GM12872 (cell line): ENCODE measurements at regions not wholly inside any gene's neighbourhood (a gene's known extent, or its start where the extent isn't known, plus 50 kb on each side); places are given as distances from the start of the nearest gene placed in this dataset.
A peak's percentile ranks its signal among the peaks of the same experiment; 100 is the strongest.

Source experiments
- CTCF ChIP-seq: IDR thresholded peaks from 3 replicates; pipeline ENCODE4 v1.5.1; 2011; ENCODE audit warnings: low read depth, mild to moderate bottlenecking, low read length, moderate library complexity; ENCODE audit not compliant: insufficient read depth

DNA sequence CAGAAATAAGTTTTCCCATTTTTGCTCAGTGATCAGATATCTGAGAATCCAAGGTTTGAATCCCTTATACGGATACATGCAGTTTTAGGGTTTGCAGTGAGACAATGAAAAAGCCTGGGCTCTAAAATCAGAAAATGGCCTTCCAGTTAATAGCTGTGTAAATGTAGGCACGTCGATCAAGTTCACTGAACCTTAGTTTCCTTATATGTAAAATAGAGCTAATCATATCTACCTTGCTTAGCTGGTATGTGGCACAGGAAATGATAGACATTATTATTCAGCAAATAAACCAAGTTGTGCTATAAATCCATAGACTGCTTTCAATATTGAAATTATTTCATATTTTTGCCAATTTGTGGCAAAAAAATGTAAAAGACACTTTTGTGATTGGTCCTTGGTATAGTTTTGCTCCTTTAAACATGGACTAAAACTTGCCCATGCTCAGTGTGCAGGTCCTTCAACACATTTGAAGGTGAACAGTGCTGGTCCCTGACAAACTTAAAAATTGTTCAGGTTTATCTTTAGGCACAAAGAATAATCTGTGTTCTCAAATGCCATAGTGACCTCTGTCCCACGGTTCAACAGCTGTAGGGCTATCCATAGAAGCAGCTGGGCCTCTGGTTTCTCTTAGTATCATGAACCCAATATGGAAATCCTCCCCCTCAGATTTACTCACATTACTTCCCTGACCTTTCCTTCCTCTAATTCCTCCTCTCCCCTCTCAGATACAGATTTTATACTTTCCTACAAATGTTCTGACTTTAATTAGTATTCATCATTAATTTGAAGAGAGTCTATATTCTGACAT, 51.0 kb downstream of the CCDC54 start:
- no peak for TF ChIP-seq CTCF

DNA sequence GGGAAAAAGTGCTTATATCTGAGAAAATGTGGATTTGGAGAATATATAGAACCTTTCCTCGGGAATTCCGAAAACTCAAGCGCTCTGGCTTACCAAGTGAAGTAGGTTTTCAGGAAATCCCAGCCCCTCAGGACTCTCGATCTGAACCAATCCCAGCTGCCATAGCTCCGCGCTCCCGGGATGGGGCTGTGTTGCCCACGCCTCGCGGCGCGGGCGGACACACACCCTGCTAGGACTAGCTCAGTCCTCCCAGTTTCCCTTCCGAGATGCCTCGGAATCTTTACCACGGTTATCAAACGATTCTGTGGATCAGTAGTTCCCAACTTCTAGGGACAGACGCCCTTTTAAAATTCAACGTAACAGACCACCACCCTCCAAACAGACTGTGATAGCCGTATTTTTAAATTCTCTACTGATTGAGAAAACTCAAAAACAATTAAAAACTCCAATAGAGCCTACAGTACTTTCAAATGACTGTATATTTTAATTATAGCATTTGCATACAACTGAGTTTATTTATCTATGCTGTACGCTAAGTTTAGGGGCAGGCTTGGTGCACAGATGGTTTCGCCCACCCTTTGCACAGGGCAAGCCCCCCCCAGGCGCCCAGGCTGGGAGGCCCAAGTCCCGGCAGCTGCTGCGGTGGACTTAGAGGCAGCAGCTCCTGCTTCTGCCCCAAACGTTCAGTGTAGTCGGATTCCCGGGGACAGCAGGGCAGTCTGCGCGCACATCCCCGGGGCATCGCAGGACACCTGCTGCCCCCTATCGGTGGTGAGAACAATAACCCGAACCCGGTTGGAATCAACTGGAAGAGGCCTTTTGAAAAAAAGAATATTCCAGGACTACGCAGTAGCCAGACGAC, 52.3 kb downstream of the CCDC54 start:
- TF ChIP-seq CTCF = peak; percentile 80

DNA sequence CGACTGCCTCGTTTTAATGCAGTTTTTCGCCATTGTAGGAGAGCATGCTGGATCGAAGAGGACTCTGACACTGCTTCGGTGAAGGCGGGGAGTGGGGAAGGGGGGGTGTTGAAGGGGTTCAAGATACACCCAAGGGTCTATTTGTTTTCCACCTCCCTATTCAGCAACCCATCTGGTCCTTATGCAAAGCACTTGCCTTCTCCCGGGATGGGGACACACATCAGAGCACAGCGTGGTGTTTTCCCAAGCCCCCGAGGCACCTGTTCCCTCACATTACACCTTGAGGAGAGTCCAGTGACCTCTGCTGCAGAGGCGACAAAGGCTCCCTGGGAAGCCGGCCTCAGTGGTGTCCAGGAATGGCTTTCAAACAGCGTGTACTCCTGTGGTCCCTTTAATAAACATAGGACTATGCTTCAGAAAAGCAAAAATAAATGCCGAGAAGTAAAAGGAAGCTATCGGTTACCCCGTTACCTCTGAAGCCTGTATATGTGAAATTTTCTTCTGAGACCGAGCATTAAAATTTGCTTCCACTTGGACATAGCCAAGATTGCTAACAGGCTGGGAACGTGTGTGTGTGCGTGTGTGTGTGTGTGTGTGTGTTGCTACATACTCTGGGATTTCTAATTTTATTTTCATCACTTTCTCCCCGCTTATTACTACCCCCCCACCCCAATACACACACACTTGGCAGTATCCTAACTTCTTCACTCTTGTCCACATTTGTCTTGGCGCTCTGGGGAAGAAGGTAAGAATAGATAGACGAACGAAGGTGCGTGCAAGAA, 53.2 kb downstream of the CCDC54 start:
- no peak for TF ChIP-seq CTCF

DNA sequence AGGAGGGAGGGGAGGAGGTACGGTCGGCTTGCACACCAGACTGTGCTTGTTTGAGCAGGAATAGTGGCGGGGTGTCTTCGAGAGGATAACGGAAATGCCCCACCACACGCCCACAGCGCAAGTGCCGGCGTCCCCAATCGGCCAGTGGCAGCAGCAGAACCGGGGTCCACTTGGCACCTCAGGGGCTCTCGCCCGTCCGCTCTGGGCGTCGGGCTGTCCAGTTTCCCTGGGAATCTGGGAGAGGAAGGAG, 53.7 kb downstream of the CCDC54 start:
- TF ChIP-seq CTCF = no peak

- no peak for TF ChIP-seq CTCF
Observed at GRCh38 chr3:107431246-107432012, 54.2 kb downstream of the CCDC54 start.

DNA sequence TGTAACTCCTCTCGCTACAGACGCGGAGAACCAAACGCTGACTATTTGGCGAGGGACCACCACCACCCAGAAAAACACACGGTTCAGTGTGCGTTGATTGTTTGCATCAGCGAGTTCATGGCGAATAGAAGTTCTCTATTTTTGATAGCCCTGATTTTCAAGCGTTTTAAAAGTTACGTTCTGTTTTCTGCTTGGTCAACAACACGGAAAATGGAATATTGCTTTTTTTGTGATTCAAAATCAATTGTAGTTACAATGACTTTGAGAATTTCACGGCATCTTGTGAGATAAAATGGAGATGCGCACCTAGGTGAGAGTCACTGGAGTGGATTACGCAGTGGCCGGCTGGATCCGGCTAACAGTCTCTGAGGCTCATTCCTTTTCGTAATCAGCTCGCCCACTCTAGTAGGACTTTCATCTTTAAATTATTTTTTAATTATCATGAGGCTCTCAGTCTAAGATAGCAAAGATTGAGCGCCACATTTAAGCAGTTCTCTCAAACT, 54.8 kb downstream of the CCDC54 start:
- no peak for TF ChIP-seq CTCF

DNA sequence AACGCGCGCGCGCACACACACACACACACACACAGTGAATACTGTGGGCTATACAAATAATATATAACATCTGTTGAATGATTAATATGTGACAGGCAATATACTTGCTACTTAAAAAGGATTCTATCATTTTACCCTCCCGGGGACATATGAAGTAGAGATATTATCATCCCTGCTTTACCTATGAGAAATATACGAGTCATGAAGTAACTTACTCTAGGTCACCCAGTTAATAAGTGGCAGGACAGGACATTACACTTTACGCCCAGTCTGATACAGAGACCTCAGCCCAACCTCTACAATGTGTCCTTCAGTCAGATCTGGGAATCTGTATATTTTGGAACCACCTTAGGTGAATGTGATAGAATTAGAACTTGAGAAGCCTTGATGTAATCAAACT, 55.4 kb downstream of the CCDC54 start:
- TF ChIP-seq CTCF = no peak
